Liver (tissue), 3 donors: ENCODE measurements at regions not wholly inside any gene's neighbourhood (a gene's known extent, or its start where the extent isn't known, plus 50 kb on each side); places are given as distances from the start of the nearest gene placed in this dataset.

Experiments used
- EGR1 ChIP-seq, 2 donors: IDR thresholded peaks; 2 replicates each; pipeline ENCODE4 v1.6.1; 2016 to 2018; ENCODE audit warnings: antibody characterized with exemption in 2 of 2, low read depth in 2 of 2
- RAD21 ChIP-seq, 2 donors: IDR thresholded peaks; 2 replicates each; pipeline ENCODE4 v1.6.1; 2016; ENCODE audit warnings: antibody characterized with exemption in 2 of 2, mild to moderate bottlenecking in 2 of 2
- TF ChIP-seq, protein P1 (sequence below): fragments of 150-350 bp; IDR thresholded peaks from 2 replicates; pipeline ENCODE4 v1.5.1; 2017; ENCODE audit warnings: improper control_type of control experiment, low read depth, low read length; ENCODE audit not compliant: missing input control
- TF ChIP-seq, protein P2 (sequence below): IDR thresholded peaks from 2 replicates; pipeline ENCODE4 v1.6.1; 2016; ENCODE audit warnings: antibody characterized with exemption
- donor health status: healthy.
- donor health status: healthy.

- TF ChIP-seq, protein P1, sequence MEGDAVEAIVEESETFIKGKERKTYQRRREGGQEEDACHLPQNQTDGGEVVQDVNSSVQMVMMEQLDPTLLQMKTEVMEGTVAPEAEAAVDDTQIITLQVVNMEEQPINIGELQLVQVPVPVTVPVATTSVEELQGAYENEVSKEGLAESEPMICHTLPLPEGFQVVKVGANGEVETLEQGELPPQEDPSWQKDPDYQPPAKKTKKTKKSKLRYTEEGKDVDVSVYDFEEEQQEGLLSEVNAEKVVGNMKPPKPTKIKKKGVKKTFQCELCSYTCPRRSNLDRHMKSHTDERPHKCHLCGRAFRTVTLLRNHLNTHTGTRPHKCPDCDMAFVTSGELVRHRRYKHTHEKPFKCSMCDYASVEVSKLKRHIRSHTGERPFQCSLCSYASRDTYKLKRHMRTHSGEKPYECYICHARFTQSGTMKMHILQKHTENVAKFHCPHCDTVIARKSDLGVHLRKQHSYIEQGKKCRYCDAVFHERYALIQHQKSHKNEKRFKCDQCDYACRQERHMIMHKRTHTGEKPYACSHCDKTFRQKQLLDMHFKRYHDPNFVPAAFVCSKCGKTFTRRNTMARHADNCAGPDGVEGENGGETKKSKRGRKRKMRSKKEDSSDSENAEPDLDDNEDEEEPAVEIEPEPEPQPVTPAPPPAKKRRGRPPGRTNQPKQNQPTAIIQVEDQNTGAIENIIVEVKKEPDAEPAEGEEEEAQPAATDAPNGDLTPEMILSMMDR, result peak; percentile 30
- TF ChIP-seq EGR1 (IDR thresholded peaks at IDR 0.05; ENCODE audit: low read depth in 2 of 2) (no peak), RAD21 (IDR thresholded peaks at IDR 0.05) (peak; percentile 41 to 46)
- TF ChIP-seq, protein P2, sequence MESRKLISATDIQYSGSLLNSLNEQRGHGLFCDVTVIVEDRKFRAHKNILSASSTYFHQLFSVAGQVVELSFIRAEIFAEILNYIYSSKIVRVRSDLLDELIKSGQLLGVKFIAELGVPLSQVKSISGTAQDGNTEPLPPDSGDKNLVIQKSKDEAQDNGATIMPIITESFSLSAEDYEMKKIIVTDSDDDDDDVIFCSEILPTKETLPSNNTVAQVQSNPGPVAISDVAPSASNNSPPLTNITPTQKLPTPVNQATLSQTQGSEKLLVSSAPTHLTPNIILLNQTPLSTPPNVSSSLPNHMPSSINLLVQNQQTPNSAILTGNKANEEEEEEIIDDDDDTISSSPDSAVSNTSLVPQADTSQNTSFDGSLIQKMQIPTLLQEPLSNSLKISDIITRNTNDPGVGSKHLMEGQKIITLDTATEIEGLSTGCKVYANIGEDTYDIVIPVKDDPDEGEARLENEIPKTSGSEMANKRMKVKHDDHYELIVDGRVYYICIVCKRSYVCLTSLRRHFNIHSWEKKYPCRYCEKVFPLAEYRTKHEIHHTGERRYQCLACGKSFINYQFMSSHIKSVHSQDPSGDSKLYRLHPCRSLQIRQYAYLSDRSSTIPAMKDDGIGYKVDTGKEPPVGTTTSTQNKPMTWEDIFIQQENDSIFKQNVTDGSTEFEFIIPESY, result no peak
Observed at GRCh38 chr14:83071888-83072501, 1538.3 kb upstream of the SEL1L start.
